Keratinocyte (primary cell): ENCODE measurements at regions not wholly inside any gene's neighbourhood (a gene's known extent, or its start where the extent isn't known, plus 50 kb on each side); places are given as distances from the start of the nearest gene placed in this dataset.

Source experiments
- DNase-seq: peaks from one replicate; pipeline ENCODE4 v3.0.0-alpha.2; 2011; ENCODE audit warnings: low read depth, missing footprints, low spot score
- FAIRE-seq: peaks from 2 replicates; lab custom pipeline; 2011; peaks lifted over from hg19 to GRCh38; lab: Jason Lieb, UNC
- H2AFZ ChIP-seq: 2 replicates; pipeline ENCODE4 v1.6.0; 2012; ENCODE audit warnings: low read length, control low read depth, inconsistent platforms; ENCODE audit not compliant: control insufficient read depth
- H3K27ac ChIP-seq: 2 replicates; pipeline ENCODE4 v1.5.1; 2011; ENCODE audit warnings: low read length; ENCODE audit not compliant: control insufficient read depth, insufficient read depth
- H3K27me3 ChIP-seq: 3 replicates; pipeline ENCODE4 v1.6.0; 2011; ENCODE audit warnings: low read length; ENCODE audit not compliant: control insufficient read depth, insufficient read depth; ENCODE audit errors: extremely low read depth
- H3K36me3 ChIP-seq, 2 experiments: 2 replicates in 1 of 2; 3 replicates in 1 of 2; pipeline ENCODE4 v1.5.1; 2011; ENCODE audit warnings: low read length in 2 of 2, mild to moderate bottlenecking in 1 of 2; ENCODE audit not compliant: control insufficient read depth in 2 of 2, insufficient read depth in 2 of 2; ENCODE audit errors: extremely low read depth in 1 of 2
- H3K4me1 ChIP-seq: 3 replicates; pipeline ENCODE4 v1.5.1; 2011; ENCODE audit warnings: low read length; ENCODE audit not compliant: control insufficient read depth, insufficient read depth; ENCODE audit errors: extremely low read depth
- H3K4me2 ChIP-seq: 3 replicates; pipeline ENCODE4 v1.6.0; 2011; ENCODE audit warnings: low read depth, low read length; ENCODE audit not compliant: control insufficient read depth, insufficient read depth; ENCODE audit errors: extremely low read depth
- H3K4me3 ChIP-seq, 3 experiments: fragments of 200-600 bp in 1 of 3; sonication (generic) in 1 of 3; 2 replicates in 2 of 3; 3 replicates in 1 of 3; pipeline ENCODE4 v1.5.1; 2011 to 2016; ENCODE audit warnings: low read length in 3 of 3, mild to moderate bottlenecking in 3 of 3, control low read depth in 2 of 3, inconsistent platforms in 1 of 3, low read depth in 1 of 3, mixed read lengths in 1 of 3, mixed run types in 1 of 3, moderate library complexity in 1 of 3; ENCODE audit not compliant: control insufficient read depth in 2 of 3, insufficient read depth in 2 of 3; ENCODE audit errors: extremely low read depth in 1 of 3
- H3K79me2 ChIP-seq: 2 replicates; pipeline ENCODE4 v1.6.0; 2012; ENCODE audit warnings: low read length; ENCODE audit not compliant: control insufficient read depth, insufficient read depth
- H3K9ac ChIP-seq: 3 replicates; pipeline ENCODE4 v1.6.0; 2011; ENCODE audit warnings: low read length; ENCODE audit not compliant: control insufficient read depth, insufficient read depth; ENCODE audit errors: extremely low read depth
- H3K9me1 ChIP-seq: 3 replicates; pipeline ENCODE4 v1.6.0; 2011; ENCODE audit warnings: low read length; ENCODE audit not compliant: control insufficient read depth, insufficient read depth; ENCODE audit errors: extremely low read depth
- H3K9me3 ChIP-seq: 2 replicates; pipeline ENCODE4 v1.5.1; 2012; ENCODE audit warnings: low read depth, low read length; ENCODE audit not compliant: control insufficient read depth
- H4K20me1 ChIP-seq: 3 replicates; pipeline ENCODE4 v1.6.0; 2011; ENCODE audit warnings: low read length; ENCODE audit not compliant: control insufficient read depth, insufficient read depth; ENCODE audit errors: extremely low read depth
- CTCF ChIP-seq, 3 experiments: IDR thresholded peaks in 1 of 3; conservative IDR thresholded peaks in 1 of 3; optimal IDR thresholded peaks in 1 of 3; 2 replicates in 2 of 3; 3 replicates in 1 of 3; pipeline versions ENCODE3 to v1.5.1; 2011; ENCODE audit warnings: low read length in 3 of 3, mild to moderate bottlenecking in 3 of 3, moderate library complexity in 2 of 3, control low read depth in 1 of 3, inconsistent platforms in 1 of 3; ENCODE audit not compliant: insufficient read depth in 2 of 3; ENCODE audit errors: extremely low read depth in 1 of 3
- EZH2 ChIP-seq: IDR thresholded peaks from one replicate; pipeline ENCODE4 v1.6.1; 2012; ENCODE audit warnings: inconsistent platforms, mild to moderate bottlenecking, low read length, moderate library complexity
- dilution Hi-C: fragments of 300-500 bp; cut with MboI; formaldehyde crosslinking; loops from one replicate; pipeline ENCODE4 v1.7.0; 2020; ENCODE audit warnings: low sequenced_read_pairs; ENCODE audit not compliant: extremely low pct_ligation_motif_present

GRCh38 chr16:77069929-77070328 lies 121.1 kb upstream of the MON1B start:
- Histone ChIP-seq H4K20me1 (no peaks in the 10 kb centered on the region), H3K27me3 (no peaks in the 10 kb centered on the region), H3K4me2 (no peak overlapping the region), H3K36me3 (no peaks in the 10 kb centered on the region), H3K9ac (no peak overlapping the region), H3K9me1 (no peaks in the 10 kb centered on the region), H2AFZ (no peak overlapping the region), H3K9me3 (no peaks in the 10 kb centered on the region), H3K79me2 (no peaks in the 10 kb centered on the region), H3K4me3 (no peak overlapping the region), H3K4me1 (no peaks in the 10 kb centered on the region), H3K27ac (no peak overlapping the region)
- no peak for TF ChIP-seq CTCF (optimal IDR thresholded peaks at IDR 0.05 in 1 of 3, IDR thresholded peaks at IDR 0.05 in 1 of 3, conservative IDR thresholded peaks at IDR 0.05 in 1 of 3; ENCODE audit: extremely low read depth in 1 of 3, insufficient read depth in 2 of 3, low read length in 3 of 3)
- no peak for TF ChIP-seq EZH2
- FAIRE-seq = no peak
- DNase-seq = no peak
- dilution Hi-C loops = no loop called here

GRCh38 chr16:77070683-77071082 lies 120.3 kb upstream of the MON1B start:
- dilution Hi-C loops = no loop called here

More at GRCh38 chr16:77070683-77071082, 120.3 kb upstream of the MON1B start:
- Histone ChIP-seq H3K9me1 (no peaks in the 10 kb centered on the region), H3K4me1 (no peaks in the 10 kb centered on the region), H3K27me3 (no peaks in the 10 kb centered on the region), H4K20me1 (no peaks in the 10 kb centered on the region), H3K36me3 (no peaks in the 10 kb centered on the region), H3K9ac (no peak overlapping the region), H3K9me3 (no peaks in the 10 kb centered on the region), H3K79me2 (no peaks in the 10 kb centered on the region), H3K4me3 (no peak overlapping the region), H3K27ac (no peak overlapping the region), H2AFZ (no peak overlapping the region), H3K4me2 (no peak overlapping the region)
- FAIRE-seq (no peak), DNase-seq (no peak)
- TF ChIP-seq CTCF (optimal IDR thresholded peaks at IDR 0.05 in 1 of 3, IDR thresholded peaks at IDR 0.05 in 1 of 3, conservative IDR thresholded peaks at IDR 0.05 in 1 of 3; ENCODE audit: extremely low read depth in 1 of 3, insufficient read depth in 2 of 3, low read length in 3 of 3) (no peak), EZH2 (no peak)
